ENCODE measurements at regions not wholly inside any gene's neighbourhood (a gene's known extent, or its start where the extent isn't known, plus 50 kb on each side); places are given as distances from the start of the nearest gene placed in this dataset.
"Not testable (repeated sequence)": the region's sequence is repeated elsewhere in the genome, so short reads cannot be mapped to it uniquely, and the experiment has no call there.

GRCh38 chr11:96580476-96581040 is 190.7 kb downstream of the JRKL start:
- no peaks in the 10 kb centered on the region for H3K36me3 ChIP-seq (ENCODE audit: insufficient read depth, low read length)
- H2AFZ ChIP-seq (ENCODE audit: low read length): no peak overlapping the region
- no peaks in the 10 kb centered on the region for H3K9me2 ChIP-seq (replicated peaks; ENCODE audit: insufficient read depth, low read length)
- no peaks in the 10 kb centered on the region for H4K20me1 ChIP-seq (ENCODE audit: insufficient read depth, low read depth, low read length)
- H3K9ac ChIP-seq (ENCODE audit: low read length): no peak overlapping the region
- H3K9me3 ChIP-seq (ENCODE audit: low read length): peaks cover 27% of the 10 kb centered on the region
- H3K27ac ChIP-seq (ENCODE audit: low read length): no peak overlapping the region
- H3K4me2 ChIP-seq (ENCODE audit: low read depth, low read length, poor library complexity, severe bottlenecking): no peak overlapping the region
- H3K4me3 ChIP-seq (ENCODE audit: low read length): no peak overlapping the region
- no peaks in the 10 kb centered on the region for H3K79me2 ChIP-seq (ENCODE audit: low read length)
- no peaks in the 10 kb centered on the region for H3K27me3 ChIP-seq (ENCODE audit: low read length)
- DNase-seq: no peak
- H3K4me1 ChIP-seq (ENCODE audit: low read length): no peaks in the 10 kb centered on the region

- not testable (repeated sequence) for H3K4me3 ChIP-seq (ENCODE audit: low read length); H3K36me3 ChIP-seq (ENCODE audit: insufficient read depth, low read length)
These were observed 196.4 kb downstream of the JRKL start for GRCh38 chr11:96585944-96586880.

GRCh38 chr11:96588793-96589192 is 199.0 kb downstream of the JRKL start:
- not testable (repeated sequence) for H3K27me3 ChIP-seq (ENCODE audit: low read length); H2AFZ ChIP-seq (ENCODE audit: low read length); H3K4me3 ChIP-seq (ENCODE audit: low read length); H3K9ac ChIP-seq (ENCODE audit: low read length); H3K36me3 ChIP-seq (ENCODE audit: insufficient read depth, low read length); H3K79me2 ChIP-seq (ENCODE audit: low read length); H3K4me2 ChIP-seq (ENCODE audit: low read depth, low read length, poor library complexity, severe bottlenecking); H3K27ac ChIP-seq (ENCODE audit: low read length); DNase-seq; H4K20me1 ChIP-seq (ENCODE audit: insufficient read depth, low read depth, low read length); H3K9me3 ChIP-seq (ENCODE audit: low read length); H3K9me2 ChIP-seq (replicated peaks; ENCODE audit: insufficient read depth, low read length)
- peaks cover 12% of the 10 kb centered on the region for H3K4me1 ChIP-seq (ENCODE audit: low read length)

More at GRCh38 chr11:96585944-96586880, 196.4 kb downstream of the JRKL start:
- H3K27me3 ChIP-seq (ENCODE audit: low read length); H2AFZ ChIP-seq (ENCODE audit: low read length); H3K27ac ChIP-seq (ENCODE audit: low read length); H3K79me2 ChIP-seq (ENCODE audit: low read length); H3K9ac ChIP-seq (ENCODE audit: low read length); DNase-seq; H3K9me2 ChIP-seq (replicated peaks; ENCODE audit: insufficient read depth, low read length); H4K20me1 ChIP-seq (ENCODE audit: insufficient read depth, low read depth, low read length); H3K9me3 ChIP-seq (ENCODE audit: low read length): not testable (repeated sequence)
- Histone ChIP-seq H3K4me2 (ENCODE audit: low read depth, low read length, poor library complexity, severe bottlenecking) (peak overlapping the region; percentile 14), H3K4me1 (ENCODE audit: low read length) (peaks cover 12% of the 10 kb centered on the region)

DNA sequence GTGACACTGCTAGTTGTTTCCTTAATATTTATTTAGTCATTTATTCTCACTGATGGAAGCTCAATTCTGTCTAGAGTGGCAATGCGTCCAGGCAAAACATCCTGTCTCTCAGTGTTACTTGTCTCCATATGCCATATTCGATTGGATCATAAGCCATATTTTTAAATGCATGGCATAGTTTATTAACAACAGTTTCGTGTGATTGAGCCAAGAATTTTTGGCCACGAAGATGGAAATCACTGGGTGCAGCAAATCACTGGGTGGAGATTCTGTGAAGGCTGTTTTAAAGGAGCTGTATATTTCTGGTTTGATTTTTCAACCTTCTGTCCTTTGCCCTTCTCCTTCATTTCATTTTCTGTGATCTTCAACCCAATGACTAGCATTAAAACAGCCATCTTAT is 205.2 kb downstream of the JRKL start:
- no peak overlapping the region for H3K27ac ChIP-seq (ENCODE audit: low read length)
- no peaks in the 10 kb centered on the region for H3K79me2 ChIP-seq (ENCODE audit: low read length)
- H3K9ac ChIP-seq (ENCODE audit: low read length): no peak overlapping the region
- no peak overlapping the region for H2AFZ ChIP-seq (ENCODE audit: low read length)
- DNase-seq: no peak
- no peaks in the 10 kb centered on the region for H3K4me1 ChIP-seq (ENCODE audit: low read length)
- no peak overlapping the region for H3K4me3 ChIP-seq (ENCODE audit: low read length)
- H3K9me2 ChIP-seq (replicated peaks; ENCODE audit: insufficient read depth, low read length): 0 out of 2 replicates have a peak, but pooled peaks cover 4% of the 10 kb centered on the region
- H3K27me3 ChIP-seq (ENCODE audit: low read length): no peaks in the 10 kb centered on the region
- no peaks in the 10 kb centered on the region for H3K9me3 ChIP-seq (ENCODE audit: low read length)
- H4K20me1 ChIP-seq (ENCODE audit: insufficient read depth, low read depth, low read length): no peaks in the 10 kb centered on the region
- H3K4me2 ChIP-seq (ENCODE audit: low read depth, low read length, poor library complexity, severe bottlenecking): no peak overlapping the region
- H3K36me3 ChIP-seq (ENCODE audit: insufficient read depth, low read length): no peaks in the 10 kb centered on the region

- Histone ChIP-seq H3K79me2 (ENCODE audit: low read length) (no peaks in the 10 kb centered on the region), H4K20me1 (ENCODE audit: insufficient read depth, low read depth, low read length) (no peaks in the 10 kb centered on the region), H3K9me3 (ENCODE audit: low read length) (peaks cover 6% of the 10 kb centered on the region; the same call in 1 of the 2 replicates), H3K4me3 (ENCODE audit: low read length) (no peak overlapping the region), H3K36me3 (ENCODE audit: insufficient read depth, low read length) (no peaks in the 10 kb centered on the region), H3K27me3 (ENCODE audit: low read length) (no peaks in the 10 kb centered on the region), H3K9me2 (replicated peaks; ENCODE audit: insufficient read depth, low read length) (no peaks in the 10 kb centered on the region), H2AFZ (ENCODE audit: low read length) (no peak overlapping the region), H3K4me1 (ENCODE audit: low read length) (no peaks in the 10 kb centered on the region), H3K4me2 (ENCODE audit: low read depth, low read length, poor library complexity, severe bottlenecking) (no peak overlapping the region), H3K9ac (ENCODE audit: low read length) (no peak overlapping the region), H3K27ac (ENCODE audit: low read length) (no peak overlapping the region)
- no peak for DNase-seq
These were observed 218.2 kb downstream of the JRKL start for GRCh38 chr11:96607864-96608558.

DNA sequence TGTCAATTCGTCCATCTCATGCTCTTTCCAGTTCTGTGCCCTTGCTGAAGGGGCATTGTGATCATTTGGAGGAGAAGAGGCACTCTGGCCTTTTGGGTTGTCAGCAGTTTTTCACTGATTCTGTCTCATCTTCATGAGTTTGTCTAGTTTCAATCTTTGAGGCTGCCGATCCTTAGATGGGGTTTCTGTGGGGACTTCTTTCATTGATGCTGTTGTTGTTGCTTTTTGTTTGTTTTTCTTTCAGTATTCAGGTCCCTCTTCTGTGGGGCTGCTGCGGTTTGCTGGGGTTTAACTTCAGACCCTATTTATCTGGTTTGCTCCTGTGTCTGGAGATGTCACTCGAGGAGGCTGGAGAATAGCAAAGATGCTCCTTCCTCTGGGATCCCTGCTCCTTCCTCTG is 224.3 kb downstream of the JRKL start:
- H4K20me1 ChIP-seq (ENCODE audit: insufficient read depth, low read depth, low read length): no peaks in the 10 kb centered on the region
- no peak for DNase-seq
- no peak overlapping the region for H2AFZ ChIP-seq (ENCODE audit: low read length)
- no peaks in the 10 kb centered on the region for H3K79me2 ChIP-seq (ENCODE audit: low read length)
- H3K9me3 ChIP-seq (ENCODE audit: low read length): peaks cover 42% of the 10 kb centered on the region
- no peaks in the 10 kb centered on the region for H3K4me1 ChIP-seq (ENCODE audit: low read length)
- no peak overlapping the region for H3K27ac ChIP-seq (ENCODE audit: low read length)
- no peak overlapping the region for H3K9ac ChIP-seq (ENCODE audit: low read length)
- no peaks in the 10 kb centered on the region for H3K36me3 ChIP-seq (ENCODE audit: insufficient read depth, low read length)
- H3K9me2 ChIP-seq (replicated peaks; ENCODE audit: insufficient read depth, low read length): no peaks in the 10 kb centered on the region
- H3K4me3 ChIP-seq (ENCODE audit: low read length): no peak overlapping the region
- H3K4me2 ChIP-seq (ENCODE audit: low read depth, low read length, poor library complexity, severe bottlenecking): no peak overlapping the region
- H3K27me3 ChIP-seq (ENCODE audit: low read length): no peaks in the 10 kb centered on the region

- H3K36me3 ChIP-seq (ENCODE audit: insufficient read depth, low read length): no peaks in the 10 kb centered on the region
- H3K79me2 ChIP-seq (ENCODE audit: low read length): no peaks in the 10 kb centered on the region
- no peaks in the 10 kb centered on the region for H3K27me3 ChIP-seq (ENCODE audit: low read length)
- H4K20me1 ChIP-seq (ENCODE audit: insufficient read depth, low read depth, low read length): no peaks in the 10 kb centered on the region
- peaks cover 46% of the 10 kb centered on the region for H3K9me3 ChIP-seq (ENCODE audit: low read length)
- no peak overlapping the region for H2AFZ ChIP-seq (ENCODE audit: low read length)
- no peak overlapping the region for H3K27ac ChIP-seq (ENCODE audit: low read length)
- no peaks in the 10 kb centered on the region for H3K4me1 ChIP-seq (ENCODE audit: low read length)
- H3K4me2 ChIP-seq (ENCODE audit: low read depth, low read length, poor library complexity, severe bottlenecking): no peak overlapping the region
- H3K4me3 ChIP-seq (ENCODE audit: low read length): no peak overlapping the region
- H3K9me2 ChIP-seq (replicated peaks; ENCODE audit: insufficient read depth, low read length): no peaks in the 10 kb centered on the region
- no peak for DNase-seq
- no peak overlapping the region for H3K9ac ChIP-seq (ENCODE audit: low read length)
These were observed 225.0 kb downstream of the JRKL start for GRCh38 chr11:96614846-96615245.

DNA sequence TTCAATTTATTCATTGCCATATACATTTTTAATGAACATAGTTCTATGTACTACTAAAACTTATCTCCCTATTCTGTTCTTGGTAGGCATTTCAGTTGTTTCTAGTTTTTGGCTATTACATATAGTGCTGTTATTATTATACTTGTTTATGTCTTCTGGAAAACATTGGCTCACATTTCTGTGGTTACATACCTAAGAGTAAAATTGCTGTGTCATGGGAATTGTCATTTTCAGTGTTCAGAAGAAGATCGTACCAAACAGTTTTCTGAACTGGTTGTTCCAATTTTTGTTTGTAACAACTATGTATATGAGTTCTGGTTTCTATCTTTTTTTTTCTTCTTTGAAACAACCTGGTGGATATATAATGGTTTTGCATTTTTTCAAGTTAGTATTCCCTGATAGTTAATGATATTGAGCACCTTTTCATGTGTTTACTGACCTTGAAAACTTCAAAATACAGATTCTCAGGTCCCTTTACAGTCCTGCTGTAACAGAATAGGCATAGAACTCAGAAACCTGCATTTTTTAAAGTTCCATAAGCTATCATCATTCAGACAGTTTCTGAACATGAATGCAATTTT is 230.7 kb downstream of the JRKL start:
- Histone ChIP-seq H3K9me3 (ENCODE audit: low read length) (peaks cover 45% of the 10 kb centered on the region), H3K79me2 (ENCODE audit: low read length) (no peaks in the 10 kb centered on the region), H3K4me1 (ENCODE audit: low read length) (no peaks in the 10 kb centered on the region), H3K4me2 (ENCODE audit: low read depth, low read length, poor library complexity, severe bottlenecking) (no peak overlapping the region), H3K27ac (ENCODE audit: low read length) (no peak overlapping the region), H3K4me3 (ENCODE audit: low read length) (no peak overlapping the region), H3K9ac (ENCODE audit: low read length) (no peak overlapping the region), H2AFZ (ENCODE audit: low read length) (no peak overlapping the region), H4K20me1 (ENCODE audit: insufficient read depth, low read depth, low read length) (no peaks in the 10 kb centered on the region), H3K9me2 (replicated peaks; ENCODE audit: insufficient read depth, low read length) (0 out of 2 replicates have a peak, but pooled peaks cover 2% of the 10 kb centered on the region), H3K27me3 (ENCODE audit: low read length) (no peaks in the 10 kb centered on the region), H3K36me3 (ENCODE audit: insufficient read depth, low read length) (no peaks in the 10 kb centered on the region)
- DNase-seq: no peak
